ENCODE measurements at regions not wholly inside any gene's neighbourhood (a gene's known extent, or its start where the extent isn't known, plus 50 kb on each side); places are given as distances from the start of the nearest gene placed in this dataset.
A peak's percentile ranks its signal among the peaks of the same experiment; 100 is the strongest.
"Not testable (repeated sequence)": the region's sequence is repeated elsewhere in the genome, so short reads cannot be mapped to it uniquely, and the experiment has no call there.

DNA sequence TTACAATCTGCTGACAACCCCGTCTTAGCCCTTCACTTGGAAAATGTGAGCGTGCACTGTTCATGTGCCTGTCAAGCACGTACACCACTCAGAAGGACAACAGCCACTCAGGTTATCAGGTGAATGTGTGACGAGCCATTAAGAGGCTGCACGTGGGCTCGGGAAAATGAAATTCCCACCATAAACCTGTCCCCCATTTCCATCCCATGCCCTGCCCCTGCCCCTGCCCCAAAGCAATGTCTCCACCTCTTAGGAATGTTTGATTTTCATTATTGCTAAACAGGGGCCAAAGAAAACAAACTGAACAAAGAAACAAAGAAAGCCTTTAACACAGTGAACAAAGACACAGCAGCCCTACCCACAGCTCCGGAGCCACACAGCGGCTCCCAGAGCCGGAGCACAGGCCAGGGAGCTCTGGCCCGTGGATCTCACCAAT is 90.5 kb downstream of the TMEM18 start:
- H3K36me3 ChIP-seq = no peaks in the 10 kb centered on the region
- TF ChIP-seq POLR2A (IDR thresholded peaks at IDR 0.05) (no peak), POLR2AphosphoS5 (IDR thresholded peaks at IDR 0.05) (no peak)
- TF ChIP-seq, protein P1, sequence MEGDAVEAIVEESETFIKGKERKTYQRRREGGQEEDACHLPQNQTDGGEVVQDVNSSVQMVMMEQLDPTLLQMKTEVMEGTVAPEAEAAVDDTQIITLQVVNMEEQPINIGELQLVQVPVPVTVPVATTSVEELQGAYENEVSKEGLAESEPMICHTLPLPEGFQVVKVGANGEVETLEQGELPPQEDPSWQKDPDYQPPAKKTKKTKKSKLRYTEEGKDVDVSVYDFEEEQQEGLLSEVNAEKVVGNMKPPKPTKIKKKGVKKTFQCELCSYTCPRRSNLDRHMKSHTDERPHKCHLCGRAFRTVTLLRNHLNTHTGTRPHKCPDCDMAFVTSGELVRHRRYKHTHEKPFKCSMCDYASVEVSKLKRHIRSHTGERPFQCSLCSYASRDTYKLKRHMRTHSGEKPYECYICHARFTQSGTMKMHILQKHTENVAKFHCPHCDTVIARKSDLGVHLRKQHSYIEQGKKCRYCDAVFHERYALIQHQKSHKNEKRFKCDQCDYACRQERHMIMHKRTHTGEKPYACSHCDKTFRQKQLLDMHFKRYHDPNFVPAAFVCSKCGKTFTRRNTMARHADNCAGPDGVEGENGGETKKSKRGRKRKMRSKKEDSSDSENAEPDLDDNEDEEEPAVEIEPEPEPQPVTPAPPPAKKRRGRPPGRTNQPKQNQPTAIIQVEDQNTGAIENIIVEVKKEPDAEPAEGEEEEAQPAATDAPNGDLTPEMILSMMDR (IDR thresholded peaks at IDR 0.05 in 8 of 11, conservative IDR thresholded peaks at IDR 0.05 in 3 of 11) = no peak
- no peak overlapping the region for H3K4me3 ChIP-seq
- intact Hi-C loops (cut with DNase I; ENCODE audit: low total_unique reads) = no loop called here
- peaks cover 0 to 17% (median 10%) of the 10 kb centered on the region in 6 donors for H3K4me1 ChIP-seq
- DNase-seq = no peak
- WGBS, 5 donors = 72 to 90% (median 86%) methylated on average over 10 of the region's 10 CpGs
- H3K9me3 ChIP-seq = no peaks in the 10 kb centered on the region
- no peak overlapping the region for H3K27ac ChIP-seq
- H3K27me3 ChIP-seq (replicated peaks in 1 of 7) = peaks cover 0 to 48% (median 0%) of the 10 kb centered on the region in 7 donors

DNA sequence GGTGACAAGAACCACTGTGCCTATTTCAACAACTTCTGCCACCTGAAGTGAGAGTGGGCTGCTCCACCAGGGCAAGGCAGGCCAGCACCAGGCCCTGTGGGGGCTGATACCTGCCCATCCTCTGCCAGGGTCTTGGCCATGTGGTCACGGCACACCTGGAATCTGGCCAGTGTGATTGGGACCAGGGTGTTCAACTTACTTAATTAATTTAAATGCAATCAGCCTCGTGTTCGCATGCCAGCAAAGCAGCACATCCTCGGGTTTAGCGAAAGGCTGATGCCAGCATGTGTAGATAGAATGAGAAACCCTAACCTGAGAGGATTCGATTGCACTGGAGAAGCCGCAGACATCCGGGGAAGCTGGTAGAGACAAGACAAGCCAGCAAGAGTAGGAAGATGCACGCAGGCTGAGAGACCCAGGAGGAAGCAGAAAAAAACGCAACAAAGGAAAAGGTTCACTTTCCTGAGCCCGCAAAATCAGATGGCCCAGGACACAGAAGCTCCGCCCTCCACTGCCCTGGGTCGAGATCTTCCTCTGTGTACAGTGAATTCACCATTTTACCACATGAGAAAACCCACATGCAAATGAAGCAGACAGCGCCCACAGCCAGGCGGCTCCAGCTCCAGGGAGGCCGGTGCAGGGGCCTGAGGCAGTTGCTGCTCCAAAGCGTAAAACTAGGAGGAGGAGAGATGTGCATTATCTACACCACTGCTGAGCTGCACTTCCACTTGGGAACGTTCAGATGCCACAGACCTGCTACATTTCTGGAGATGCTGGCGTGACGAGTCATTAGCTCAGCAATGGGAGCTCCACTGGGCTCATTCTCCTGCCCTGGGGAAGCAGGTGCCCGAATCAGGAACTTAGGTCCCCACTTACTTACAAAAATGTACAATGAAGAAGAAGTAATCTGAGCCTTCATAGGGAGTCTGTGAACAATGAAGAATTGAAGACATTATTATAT is 92.1 kb downstream of the TMEM18 start:
- WGBS, 5 donors = 39 to 56% (median 44%) methylated on average over 20 to 21 of the region's 21 CpGs
- no peaks in the 10 kb centered on the region for H3K9me3 ChIP-seq
- intact Hi-C loops (cut with DNase I; ENCODE audit: low total_unique reads) = no loop called here

DNA sequence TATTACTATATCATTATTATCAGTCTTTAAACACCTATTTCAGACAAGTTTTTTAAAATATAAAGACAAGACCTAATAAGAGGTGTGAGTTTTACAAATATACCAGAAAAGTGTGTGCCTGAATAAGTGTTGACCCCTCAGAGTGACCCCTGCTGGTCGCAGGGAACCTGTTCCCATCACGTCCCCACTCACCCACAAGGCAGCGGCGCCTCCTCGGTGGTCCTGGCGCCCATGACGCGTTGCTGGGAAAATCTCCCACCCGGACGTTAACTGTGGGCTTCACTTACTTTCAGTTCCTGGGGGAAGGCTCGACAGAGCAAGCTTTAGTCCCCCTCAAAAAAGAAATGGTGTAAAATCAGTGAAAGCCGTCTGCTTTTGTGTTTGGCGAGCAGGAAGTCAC is 93.5 kb downstream of the TMEM18 start:
- TF ChIP-seq POLR2A (IDR thresholded peaks at IDR 0.05) = no peak

More for the DNA sequence above, 92.1 kb downstream of the TMEM18 start:
- TF ChIP-seq POLR2AphosphoS5 (IDR thresholded peaks at IDR 0.05) (peak in 1 of 3 donors; percentile 42), POLR2A (IDR thresholded peaks at IDR 0.05) (no peak)
- TF ChIP-seq, protein P1 (IDR thresholded peaks at IDR 0.05 in 8 of 11, conservative IDR thresholded peaks at IDR 0.05 in 3 of 11) = no peak
- no peak for DNase-seq
- H3K36me3 ChIP-seq = no peaks in the 10 kb centered on the region
- H3K4me1 ChIP-seq = peaks cover 0 to 17% (median 10%) of the 10 kb centered on the region in 6 donors
- H3K4me3 ChIP-seq = peak overlapping the region in 1 of 8 donors; percentile 35
- H3K27me3 ChIP-seq (replicated peaks in 1 of 7) = peaks cover 0 to 41% (median 0%) of the 10 kb centered on the region in 7 donors
- no peak overlapping the region for H3K27ac ChIP-seq

DNA sequence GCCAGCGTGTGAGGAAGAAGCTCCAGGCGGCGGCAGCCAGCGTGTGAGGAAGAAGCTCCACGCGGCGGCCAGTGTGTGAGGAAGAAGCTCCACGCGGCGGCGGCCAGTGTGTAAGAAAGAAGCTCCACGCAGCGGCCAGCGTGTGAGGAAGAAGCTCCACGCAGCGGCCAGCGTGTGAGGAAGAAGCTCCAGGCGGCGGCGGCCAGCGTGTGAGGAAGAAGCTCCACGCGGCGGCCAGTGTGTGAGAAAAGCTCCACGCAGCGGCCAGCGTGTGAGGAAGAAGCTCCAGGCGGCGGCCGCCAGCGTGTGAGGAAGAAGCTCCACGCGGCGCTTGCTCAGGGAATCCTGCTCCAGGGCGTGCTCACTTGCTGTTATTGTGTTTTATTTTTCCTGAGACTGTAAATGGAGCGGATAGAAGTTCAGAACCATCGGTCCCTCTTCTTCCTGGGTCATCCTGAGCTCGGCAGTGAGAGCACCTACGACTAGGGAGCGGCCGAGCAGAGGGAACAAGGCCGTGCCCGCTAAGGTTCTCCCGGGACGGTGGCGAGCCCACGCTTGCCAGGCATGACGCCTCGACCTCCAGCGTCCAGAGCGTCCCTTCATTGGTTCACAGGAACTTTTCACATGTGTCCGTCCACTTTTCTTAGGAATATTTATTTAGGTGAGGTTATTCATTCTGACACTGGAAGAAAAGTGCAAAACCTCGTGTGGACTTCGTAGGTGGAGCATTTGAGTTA is 94.2 kb downstream of the TMEM18 start:
- Histone ChIP-seq H3K27me3 (replicated peaks in 1 of 7) (peaks cover 0 to 30% (median 0%) of the 10 kb centered on the region in 7 donors), H3K27ac (no peak overlapping the region), H3K36me3 (no peaks in the 10 kb centered on the region), H3K9me3 (peaks cover 0 to 2% (median 0%) of the 10 kb centered on the region in 8 donors), H3K4me1 (peaks cover 0 to 17% (median 10%) of the 10 kb centered on the region in 6 donors), H3K4me3 (no peak overlapping the region)
- intact Hi-C loops (cut with DNase I; ENCODE audit: low total_unique reads) = no loop called here
- TF ChIP-seq POLR2AphosphoS5 (IDR thresholded peaks at IDR 0.05) = no peak
- TF ChIP-seq POLR2A (IDR thresholded peaks at IDR 0.05) = no peak
- TF ChIP-seq, protein P1 (IDR thresholded peaks at IDR 0.05 in 8 of 11, conservative IDR thresholded peaks at IDR 0.05 in 3 of 11) = no peak
- DNase-seq = no peak
- 91 to 94% (median 93%) methylated on average over 54 of the region's 54 CpGs for WGBS, 5 donors

More for the DNA sequence above, 93.5 kb downstream of the TMEM18 start:
- Histone ChIP-seq H3K9me3 (no peaks in the 10 kb centered on the region), H3K27me3 (replicated peaks in 1 of 7) (peaks cover 0 to 34% (median 0%) of the 10 kb centered on the region in 7 donors), H3K27ac (no peak overlapping the region), H3K4me1 (peaks cover 0 to 17% (median 10%) of the 10 kb centered on the region in 6 donors), H3K4me3 (no peak overlapping the region), H3K36me3 (no peaks in the 10 kb centered on the region)
- no peak for DNase-seq
- 68 to 86% (median 79%) methylated on average over 13 of the region's 13 CpGs for WGBS, 5 donors
- intact Hi-C loops (cut with DNase I; ENCODE audit: low total_unique reads) = no loop called here

DNA sequence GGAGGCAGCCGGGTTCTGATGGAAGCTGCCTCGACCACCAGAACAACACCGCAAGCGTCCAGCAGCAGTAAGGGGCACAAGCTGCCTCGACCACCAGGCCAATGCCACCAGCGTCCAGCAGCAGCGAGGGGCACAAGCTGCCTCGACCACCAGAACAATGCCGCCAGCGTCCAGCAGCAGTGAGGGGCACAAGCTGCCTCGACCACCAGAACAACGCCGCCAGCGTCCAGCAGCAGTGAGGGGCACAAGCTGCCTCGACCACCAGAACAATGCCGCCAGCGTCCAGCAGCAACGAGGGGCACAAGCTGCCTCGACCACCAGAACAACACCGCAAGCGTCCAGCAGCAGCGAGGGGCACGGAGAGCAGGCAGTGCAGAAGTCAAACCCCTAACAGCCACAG is 94.9 kb downstream of the TMEM18 start:
- 80 to 88% (median 87%) methylated on average over 13 to 23 of the region's 23 CpGs for WGBS, 5 donors
- DNase-seq; intact Hi-C loops (cut with DNase I; ENCODE audit: low total_unique reads): not testable (repeated sequence)

More for the DNA sequence above, 94.9 kb downstream of the TMEM18 start:
- peaks cover 0 to 17% (median 10%) of the 10 kb centered on the region in 6 donors for H3K4me1 ChIP-seq
- H3K36me3 ChIP-seq, H3K27ac ChIP-seq, H3K4me3 ChIP-seq, H3K9me3 ChIP-seq: not testable (repeated sequence)
- peaks cover 0 to 23% (median 0%) of the 10 kb centered on the region in 7 donors for H3K27me3 ChIP-seq (replicated peaks in 1 of 7)

All from spleen (tissue), 11 donors.